GM12872 (cell line): ENCODE measurements at regions not wholly inside any gene's neighbourhood (a gene's known extent, or its start where the extent isn't known, plus 50 kb on each side); places are given as distances from the start of the nearest gene placed in this dataset.

ENCODE experiments used
- TF ChIP-seq, protein P1 (sequence below): IDR thresholded peaks from 3 replicates; pipeline ENCODE4 v1.5.1; 2011; ENCODE audit warnings: low read depth, mild to moderate bottlenecking, low read length, moderate library complexity; ENCODE audit not compliant: insufficient read depth

DNA sequence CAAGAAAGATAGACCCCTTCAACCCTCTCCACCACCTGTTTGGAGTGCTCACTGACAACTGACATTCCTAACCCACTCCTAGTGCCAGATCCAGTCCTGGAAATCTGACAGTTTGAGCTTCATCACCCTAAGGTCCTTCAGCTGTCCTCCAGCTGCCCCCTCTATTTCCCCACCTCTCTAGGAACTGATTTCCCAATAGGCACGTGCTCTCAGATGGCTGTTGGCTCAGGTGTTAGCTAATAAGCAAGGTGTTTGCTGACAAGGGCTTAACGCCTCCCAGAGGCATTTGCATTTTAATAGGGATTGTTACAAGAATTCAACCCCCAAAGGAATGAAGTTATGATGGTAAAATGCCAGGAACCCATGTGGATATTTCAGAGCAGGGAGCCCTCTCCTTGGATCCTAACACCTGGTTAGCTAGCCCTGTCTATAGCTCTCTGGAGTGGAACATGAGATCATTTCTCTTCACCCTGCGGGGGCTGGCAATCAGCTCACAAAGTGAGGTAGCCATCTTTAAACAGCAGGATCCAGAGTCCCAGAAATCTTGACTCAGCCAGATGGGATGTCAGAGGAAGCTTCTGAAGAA, 348.5 kb upstream of the SFRP2 start:
- TF ChIP-seq, protein P1, sequence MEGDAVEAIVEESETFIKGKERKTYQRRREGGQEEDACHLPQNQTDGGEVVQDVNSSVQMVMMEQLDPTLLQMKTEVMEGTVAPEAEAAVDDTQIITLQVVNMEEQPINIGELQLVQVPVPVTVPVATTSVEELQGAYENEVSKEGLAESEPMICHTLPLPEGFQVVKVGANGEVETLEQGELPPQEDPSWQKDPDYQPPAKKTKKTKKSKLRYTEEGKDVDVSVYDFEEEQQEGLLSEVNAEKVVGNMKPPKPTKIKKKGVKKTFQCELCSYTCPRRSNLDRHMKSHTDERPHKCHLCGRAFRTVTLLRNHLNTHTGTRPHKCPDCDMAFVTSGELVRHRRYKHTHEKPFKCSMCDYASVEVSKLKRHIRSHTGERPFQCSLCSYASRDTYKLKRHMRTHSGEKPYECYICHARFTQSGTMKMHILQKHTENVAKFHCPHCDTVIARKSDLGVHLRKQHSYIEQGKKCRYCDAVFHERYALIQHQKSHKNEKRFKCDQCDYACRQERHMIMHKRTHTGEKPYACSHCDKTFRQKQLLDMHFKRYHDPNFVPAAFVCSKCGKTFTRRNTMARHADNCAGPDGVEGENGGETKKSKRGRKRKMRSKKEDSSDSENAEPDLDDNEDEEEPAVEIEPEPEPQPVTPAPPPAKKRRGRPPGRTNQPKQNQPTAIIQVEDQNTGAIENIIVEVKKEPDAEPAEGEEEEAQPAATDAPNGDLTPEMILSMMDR = no peak

DNA sequence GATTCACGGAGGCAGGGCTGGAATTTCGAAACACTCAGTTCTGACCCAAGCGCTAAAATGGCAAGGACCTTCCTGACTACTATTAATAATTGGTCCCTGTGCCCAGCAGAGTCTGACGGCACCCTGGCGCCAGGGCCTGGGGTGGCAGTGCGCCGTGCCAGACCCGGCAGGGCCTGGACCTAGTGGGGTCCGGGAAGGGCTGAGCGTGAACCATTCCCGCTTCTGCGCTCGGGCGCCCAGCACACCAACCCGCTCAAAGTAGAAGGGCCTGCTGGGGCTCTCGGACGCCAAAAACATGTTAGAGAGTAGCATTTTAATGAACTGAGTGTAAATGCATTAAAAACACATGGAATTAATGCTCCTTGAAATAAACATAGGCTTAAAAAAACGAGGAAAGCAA, 346.7 kb upstream of the SFRP2 start:
- TF ChIP-seq, protein P1 = no peak

DNA sequence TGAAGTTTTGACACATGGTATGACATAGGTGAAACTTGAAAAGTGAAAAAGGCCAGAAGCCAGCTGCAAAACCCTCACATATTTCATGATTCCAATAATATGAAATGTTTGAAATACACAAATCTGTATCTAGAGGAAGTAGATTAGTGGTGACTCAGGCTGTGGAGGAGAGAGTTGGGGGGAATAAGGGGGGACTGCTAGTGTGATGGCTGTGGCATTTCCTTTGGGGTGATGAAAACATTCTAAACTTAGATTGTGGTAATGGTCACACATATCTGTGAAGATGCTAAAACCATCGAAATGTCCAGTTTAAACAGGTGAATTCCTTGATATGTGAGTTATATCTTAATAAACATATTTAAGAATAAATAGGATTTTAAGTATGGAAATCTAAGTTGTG, 343.5 kb upstream of the SFRP2 start:
- TF ChIP-seq, protein P1 = no peak

DNA sequence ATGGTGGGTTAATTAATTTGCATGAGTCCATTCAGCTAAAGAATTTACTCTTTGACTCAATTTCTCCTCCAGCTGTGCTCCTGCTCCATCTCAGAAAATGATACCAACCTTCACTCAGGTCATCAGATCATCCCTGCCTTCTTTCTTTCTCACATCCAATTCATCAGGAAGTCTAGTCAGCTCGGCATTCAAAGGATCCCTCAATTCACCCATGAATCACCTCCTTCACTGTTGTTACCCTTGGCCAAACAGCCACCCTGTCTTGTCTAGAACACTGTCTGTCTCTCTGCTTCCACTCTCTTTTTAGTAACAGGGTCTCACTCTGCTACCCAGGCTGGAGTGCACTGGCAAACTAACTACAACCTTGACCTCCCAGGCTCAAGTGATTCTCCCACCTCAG, 337.4 kb upstream of the SFRP2 start:
- TF ChIP-seq, protein P1 = no peak

DNA sequence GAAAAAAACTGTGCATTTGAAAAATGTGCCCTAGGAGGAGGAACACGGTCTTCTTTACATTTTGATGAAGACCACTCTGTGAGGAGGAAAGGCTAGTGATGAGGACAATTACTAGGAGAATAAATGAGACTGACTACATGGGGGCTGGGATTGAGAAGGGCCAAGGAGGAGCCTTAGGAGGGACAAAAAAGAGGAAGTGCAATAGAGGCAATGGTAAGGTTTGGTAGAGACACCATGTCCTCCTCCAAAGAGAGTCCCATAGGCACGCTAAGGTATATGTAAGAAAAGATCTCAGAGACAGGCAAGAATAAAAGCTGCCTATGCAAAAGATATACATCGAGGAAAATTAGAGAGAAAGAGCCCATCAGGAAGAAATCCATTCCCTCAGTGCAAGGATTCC, 336.5 kb upstream of the SFRP2 start:
- TF ChIP-seq, protein P1 = no peak

DNA sequence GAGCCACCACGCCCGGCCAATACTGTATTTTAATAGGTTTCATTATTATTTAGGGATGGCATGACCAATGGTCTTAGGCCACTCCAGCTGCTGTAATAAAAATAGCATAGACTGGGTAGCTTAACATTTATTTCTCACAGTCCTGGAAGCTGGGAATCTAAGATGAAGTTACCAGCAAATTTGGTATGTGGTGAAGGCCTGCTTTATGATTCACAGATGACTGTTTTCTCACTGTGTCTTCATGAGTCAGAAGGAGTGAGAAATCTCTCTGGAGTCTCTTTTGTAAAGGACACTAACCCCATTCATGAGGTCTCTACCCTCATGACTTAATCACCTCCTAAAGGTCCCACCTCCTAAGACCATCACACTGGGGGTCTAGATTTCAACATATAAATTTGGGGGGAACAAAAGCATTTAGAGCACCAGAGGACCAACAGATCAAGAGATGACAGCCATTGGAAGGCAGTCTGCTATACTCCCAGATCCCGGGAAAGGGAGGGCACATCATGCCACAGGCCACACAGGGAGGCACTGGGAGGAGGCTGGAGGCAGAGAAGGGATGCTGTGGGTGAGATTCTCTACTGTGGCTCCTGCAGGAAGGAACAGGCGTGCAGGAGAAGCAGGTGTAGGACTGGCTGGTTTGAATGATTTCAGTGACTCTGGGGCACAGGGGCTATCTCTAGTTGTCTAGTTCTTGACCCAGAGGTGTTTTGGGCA, 335.8 kb upstream of the SFRP2 start:
- TF ChIP-seq, protein P1 = no peak

DNA sequence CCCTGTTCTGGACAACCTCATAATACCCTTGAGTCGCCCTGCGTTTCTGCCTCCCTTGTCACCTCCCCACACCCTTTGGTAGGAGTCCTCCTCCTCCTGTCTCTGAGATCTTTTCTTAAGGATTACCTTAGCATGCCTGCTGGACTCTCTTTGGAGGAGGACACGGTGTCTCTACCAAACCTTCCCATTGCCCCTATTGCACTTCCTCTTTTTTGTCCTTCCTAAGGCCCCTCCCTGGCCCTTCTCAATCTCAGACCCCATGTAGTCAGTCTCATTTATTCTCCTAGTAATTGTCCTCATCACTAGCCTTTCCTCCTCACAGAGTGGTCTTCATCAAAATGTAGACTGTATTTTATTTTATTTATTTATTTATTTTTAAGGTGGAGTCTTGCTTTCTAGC, 335.0 kb upstream of the SFRP2 start:
- TF ChIP-seq, protein P1 = no peak
